Ishikawa (cell line): ENCODE measurements at regions not wholly inside any gene's neighbourhood (a gene's known extent, or its start where the extent isn't known, plus 50 kb on each side); places are given as distances from the start of the nearest gene placed in this dataset.

Experiments
- CEBPB ChIP-seq: IDR thresholded peaks from 2 replicates; pipeline ENCODE4 v1.6.1; 2012
- CREB1 ChIP-seq: IDR thresholded peaks from 2 replicates; pipeline ENCODE4 v1.6.1; 2012; ENCODE audit warnings: low read depth
- EGR1 ChIP-seq: IDR thresholded peaks from 2 replicates; pipeline ENCODE4 v1.6.1; 2012
- EP300 ChIP-seq: IDR thresholded peaks from 2 replicates; pipeline ENCODE4 v1.6.1; 2012; ENCODE audit warnings: borderline replicate concordance
- FOXM1 ChIP-seq: IDR thresholded peaks from 2 replicates; pipeline ENCODE4 v1.6.1; 2012; ENCODE audit warnings: low read depth, borderline replicate concordance
- MAX ChIP-seq: IDR thresholded peaks from 2 replicates; pipeline ENCODE4 v1.6.1; 2012
- NFIC ChIP-seq: IDR thresholded peaks from 2 replicates; pipeline ENCODE4 v1.6.1; 2012
- RAD21 ChIP-seq: IDR thresholded peaks from 2 replicates; pipeline ENCODE4 v1.6.1; 2012; ENCODE audit warnings: low read depth
- TAF1 ChIP-seq: IDR thresholded peaks from 2 replicates; pipeline ENCODE4 v1.6.1; 2012; ENCODE audit warnings: low read depth, mild to moderate bottlenecking
- TCF12 ChIP-seq: IDR thresholded peaks from 2 replicates; pipeline ENCODE4 v1.6.1; 2012; ENCODE audit warnings: low read depth
- USF1 ChIP-seq: IDR thresholded peaks from 2 replicates; pipeline ENCODE4 v1.6.1; 2012
- YY1 ChIP-seq: IDR thresholded peaks from 2 replicates; pipeline ENCODE4 v1.6.1; 2012; ENCODE audit warnings: low read depth
- TF ChIP-seq, protein P1 (sequence below): IDR thresholded peaks from 2 replicates; pipeline ENCODE4 v1.6.1; 2012; ENCODE audit warnings: low read depth, mild to moderate bottlenecking

GRCh38 chr2:217337771-217338170 lies 477.9 kb upstream of the TNP1 start:
- TF ChIP-seq MAX (no peak), CEBPB (no peak), EGR1 (no peak), NFIC (no peak), TAF1 (no peak), FOXM1 (no peak), CREB1 (no peak), EP300 (no peak), YY1 (no peak), RAD21 (no peak), USF1 (no peak), TCF12 (no peak)
- TF ChIP-seq, protein P1, sequence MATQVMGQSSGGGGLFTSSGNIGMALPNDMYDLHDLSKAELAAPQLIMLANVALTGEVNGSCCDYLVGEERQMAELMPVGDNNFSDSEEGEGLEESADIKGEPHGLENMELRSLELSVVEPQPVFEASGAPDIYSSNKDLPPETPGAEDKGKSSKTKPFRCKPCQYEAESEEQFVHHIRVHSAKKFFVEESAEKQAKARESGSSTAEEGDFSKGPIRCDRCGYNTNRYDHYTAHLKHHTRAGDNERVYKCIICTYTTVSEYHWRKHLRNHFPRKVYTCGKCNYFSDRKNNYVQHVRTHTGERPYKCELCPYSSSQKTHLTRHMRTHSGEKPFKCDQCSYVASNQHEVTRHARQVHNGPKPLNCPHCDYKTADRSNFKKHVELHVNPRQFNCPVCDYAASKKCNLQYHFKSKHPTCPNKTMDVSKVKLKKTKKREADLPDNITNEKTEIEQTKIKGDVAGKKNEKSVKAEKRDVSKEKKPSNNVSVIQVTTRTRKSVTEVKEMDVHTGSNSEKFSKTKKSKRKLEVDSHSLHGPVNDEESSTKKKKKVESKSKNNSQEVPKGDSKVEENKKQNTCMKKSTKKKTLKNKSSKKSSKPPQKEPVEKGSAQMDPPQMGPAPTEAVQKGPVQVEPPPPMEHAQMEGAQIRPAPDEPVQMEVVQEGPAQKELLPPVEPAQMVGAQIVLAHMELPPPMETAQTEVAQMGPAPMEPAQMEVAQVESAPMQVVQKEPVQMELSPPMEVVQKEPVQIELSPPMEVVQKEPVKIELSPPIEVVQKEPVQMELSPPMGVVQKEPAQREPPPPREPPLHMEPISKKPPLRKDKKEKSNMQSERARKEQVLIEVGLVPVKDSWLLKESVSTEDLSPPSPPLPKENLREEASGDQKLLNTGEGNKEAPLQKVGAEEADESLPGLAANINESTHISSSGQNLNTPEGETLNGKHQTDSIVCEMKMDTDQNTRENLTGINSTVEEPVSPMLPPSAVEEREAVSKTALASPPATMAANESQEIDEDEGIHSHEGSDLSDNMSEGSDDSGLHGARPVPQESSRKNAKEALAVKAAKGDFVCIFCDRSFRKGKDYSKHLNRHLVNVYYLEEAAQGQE = no peak
